ENCODE measurements at regions not wholly inside any gene's neighbourhood (a gene's known extent, or its start where the extent isn't known, plus 50 kb on each side); places are given as distances from the start of the nearest gene placed in this dataset.

DNA sequence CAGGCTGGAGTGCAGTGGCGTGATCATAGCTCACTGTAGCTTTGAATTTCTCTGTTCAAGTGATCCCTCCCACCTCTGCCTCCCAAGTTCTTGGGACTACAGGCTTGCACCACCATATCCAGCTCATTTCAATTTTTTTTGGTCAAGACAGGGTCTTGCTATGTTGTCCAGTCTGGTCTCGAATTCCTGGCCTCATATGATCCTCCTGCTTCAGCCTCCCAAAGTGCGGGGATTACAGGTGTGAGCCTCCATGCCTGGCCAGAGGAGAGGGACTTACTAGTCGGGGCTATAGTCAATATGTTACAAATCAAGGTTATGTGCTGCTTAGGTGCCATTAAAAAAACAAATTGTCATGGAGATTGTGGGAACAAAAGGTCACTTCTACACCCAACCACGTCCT lies 105.3 kb upstream of the GALNT17 start:
- H3K27me3 ChIP-seq (ENCODE audit: insufficient read depth, low read length), result no peaks in the 10 kb centered on the region
- no peak overlapping the region for H3K27ac Mint-ChIP-seq
- H3K36me3 ChIP-seq (ENCODE audit: insufficient read depth, low read length), result no peaks in the 10 kb centered on the region
- H3K4me1 ChIP-seq (ENCODE audit: insufficient read depth, low read length), result no peaks in the 10 kb centered on the region
- no peak overlapping the region for H3K4me3 Mint-ChIP-seq
- peaks cover 0 to 14% (median 2%) of the 10 kb centered on the region in 8 donors for H3K9me3 Mint-ChIP-seq
- DNase-seq, result no peak
- H3K4me3 ChIP-seq (ENCODE audit: low read length in 2 of 2), result no peak overlapping the region
- ChIA-PET CTCF (ENCODE audit: partially characterized antibody) (no interaction called here), POLR2A (ENCODE audit: partially characterized antibody) (no interaction called here)
- H3K27ac ChIP-seq (ENCODE audit: low read depth, low read length), result no peak overlapping the region
- H3K27me3 Mint-ChIP-seq, result no peaks in the 10 kb centered on the region
- intact Hi-C loops (cut with micrococcal nuclease), result no loop called here
- no peaks in the 10 kb centered on the region for H3K36me3 Mint-ChIP-seq
- H3K4me1 Mint-ChIP-seq, result no peaks in the 10 kb centered on the region
- peaks cover 0 to 3% of the 10 kb centered on the region in 2 donors for H3K9me3 ChIP-seq (ENCODE audit: control insufficient read depth in 1 of 2, low read length in 2 of 2)

GRCh38 chr7:71034243-71034642 lies 97.7 kb upstream of the GALNT17 start:
- no peaks in the 10 kb centered on the region for H3K4me1 Mint-ChIP-seq
- Histone ChIP-seq H3K4me3 (ENCODE audit: low read length in 2 of 2) (no peak overlapping the region), H3K4me1 (ENCODE audit: insufficient read depth, low read length) (no peaks in the 10 kb centered on the region), H3K9me3 (ENCODE audit: control insufficient read depth in 1 of 2, low read length in 2 of 2) (no peaks in the 10 kb centered on the region), H3K27ac (ENCODE audit: low read depth, low read length) (no peak overlapping the region), H3K27me3 (ENCODE audit: insufficient read depth, low read length) (no peaks in the 10 kb centered on the region), H3K36me3 (ENCODE audit: insufficient read depth, low read length) (no peaks in the 10 kb centered on the region)
- CTCF ChIA-PET (ENCODE audit: partially characterized antibody), result no interaction called here
- POLR2A ChIA-PET (ENCODE audit: partially characterized antibody), result no interaction called here
- no peaks in the 10 kb centered on the region for H3K27me3 Mint-ChIP-seq
- intact Hi-C loops (cut with micrococcal nuclease), result no loop called here
- no peaks in the 10 kb centered on the region for H3K36me3 Mint-ChIP-seq
- H3K9me3 Mint-ChIP-seq, result peaks cover 0 to 5% (median 3%) of the 10 kb centered on the region in 8 donors
- H3K27ac Mint-ChIP-seq, result no peak overlapping the region
- H3K4me3 Mint-ChIP-seq, result no peak overlapping the region
- DNase-seq, result no peak

DNA sequence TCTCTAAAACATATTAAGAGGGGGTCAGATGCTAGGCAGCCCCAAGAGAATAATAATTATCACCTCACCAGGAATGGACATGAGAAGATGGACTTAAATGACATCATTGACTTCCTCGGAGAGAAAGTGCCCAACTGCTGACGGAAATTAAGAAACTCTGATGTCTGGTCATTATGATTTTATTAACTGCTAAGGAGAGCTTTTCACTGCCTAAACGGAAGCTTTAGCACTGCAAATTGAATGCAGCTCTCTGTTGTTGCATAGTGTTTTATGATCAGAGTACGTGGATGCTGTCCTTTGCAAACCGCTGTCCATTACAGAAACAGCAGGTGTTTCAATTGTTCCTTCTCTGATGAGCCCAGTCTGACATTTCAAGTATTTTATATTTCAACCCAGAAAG lies 89.4 kb upstream of the GALNT17 start:
- Mint-ChIP-seq H3K4me1 (no peaks in the 10 kb centered on the region), H3K27me3 (no peaks in the 10 kb centered on the region), H3K4me3 (no peak overlapping the region), H3K9me3 (peaks cover 2 to 21% (median 8%) of the 10 kb centered on the region in 8 donors), H3K27ac (no peak overlapping the region), H3K36me3 (no peaks in the 10 kb centered on the region)
- Histone ChIP-seq H3K27me3 (ENCODE audit: insufficient read depth, low read length) (no peaks in the 10 kb centered on the region), H3K27ac (ENCODE audit: low read depth, low read length) (no peak overlapping the region), H3K4me3 (ENCODE audit: low read length in 2 of 2) (no peak overlapping the region), H3K4me1 (ENCODE audit: insufficient read depth, low read length) (no peaks in the 10 kb centered on the region), H3K9me3 (ENCODE audit: control insufficient read depth in 1 of 2, low read length in 2 of 2) (no peaks in the 10 kb centered on the region), H3K36me3 (ENCODE audit: insufficient read depth, low read length) (no peaks in the 10 kb centered on the region)
- POLR2A ChIA-PET (ENCODE audit: partially characterized antibody), result no interaction called here
- CTCF ChIA-PET (ENCODE audit: partially characterized antibody), result no interaction called here
- DNase-seq, result no peak
- intact Hi-C loops (cut with micrococcal nuclease), result no loop called here

DNA sequence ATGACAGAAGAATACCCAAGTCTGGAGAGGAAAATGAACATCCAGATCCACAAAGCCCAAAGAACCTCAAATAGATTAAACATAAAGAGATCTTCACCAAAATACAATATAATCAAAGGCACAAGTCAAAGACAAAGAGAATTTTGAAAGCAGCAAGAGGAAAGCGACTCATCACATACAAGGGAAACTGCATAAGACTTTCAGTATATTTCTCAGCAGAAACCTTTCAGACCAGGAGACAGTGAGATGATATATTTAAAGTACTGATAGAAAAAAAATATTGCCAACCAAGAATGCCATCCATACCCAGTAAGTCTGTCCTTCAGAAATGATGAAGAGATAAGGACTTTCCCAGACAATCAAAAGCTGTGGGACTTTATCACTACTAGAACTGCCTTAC lies 81.5 kb upstream of the GALNT17 start:
- Mint-ChIP-seq H3K9me3 (peaks cover 9 to 66% (median 31%) of the 10 kb centered on the region in 8 donors), H3K4me1 (no peaks in the 10 kb centered on the region), H3K4me3 (peak overlapping the region in 1 of 8 donors; percentile 62), H3K27ac (no peak overlapping the region), H3K36me3 (no peaks in the 10 kb centered on the region), H3K27me3 (no peaks in the 10 kb centered on the region)
- Histone ChIP-seq H3K27ac (ENCODE audit: low read depth, low read length) (no peak overlapping the region), H3K36me3 (ENCODE audit: insufficient read depth, low read length) (no peaks in the 10 kb centered on the region), H3K9me3 (ENCODE audit: control insufficient read depth in 1 of 2, low read length in 2 of 2) (peaks cover 0 to 4% of the 10 kb centered on the region in 2 donors), H3K27me3 (ENCODE audit: insufficient read depth, low read length) (no peaks in the 10 kb centered on the region), H3K4me3 (ENCODE audit: low read length in 2 of 2) (no peak overlapping the region), H3K4me1 (ENCODE audit: insufficient read depth, low read length) (no peaks in the 10 kb centered on the region)
- CTCF ChIA-PET (ENCODE audit: partially characterized antibody), result interaction anchor here (0.6 kb wide), 1 partner anchor 949 kb away, joined by 3 read pairs; no protein-coding TSS in a partner anchor
- DNase-seq, result no peak
- POLR2A ChIA-PET (ENCODE audit: partially characterized antibody), result no interaction called here
- intact Hi-C loops (cut with micrococcal nuclease), result no loop called here

DNA sequence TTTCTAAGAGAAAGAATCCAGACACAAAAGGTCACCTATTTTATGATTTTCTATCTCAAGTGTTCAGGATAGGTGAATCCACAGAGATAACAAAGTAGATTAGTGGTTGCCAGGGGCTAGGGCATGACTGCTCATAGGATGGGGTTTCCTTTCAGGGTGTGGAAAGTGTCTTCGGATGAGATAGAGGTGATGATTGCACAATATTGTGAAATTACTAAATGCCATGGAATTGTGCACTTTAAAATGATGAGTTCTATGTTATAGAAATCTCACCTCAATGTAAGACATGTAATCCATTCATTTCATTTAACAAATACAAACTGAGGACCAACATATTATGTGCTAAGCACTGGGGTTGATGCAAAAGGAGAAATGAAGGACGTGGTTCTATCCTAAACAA lies 76.4 kb upstream of the GALNT17 start:
- Mint-ChIP-seq H3K9me3 (peaks cover 4 to 39% (median 16%) of the 10 kb centered on the region in 8 donors), H3K27me3 (no peaks in the 10 kb centered on the region), H3K36me3 (no peaks in the 10 kb centered on the region), H3K27ac (no peak overlapping the region), H3K4me3 (no peak overlapping the region), H3K4me1 (no peaks in the 10 kb centered on the region)
- no peak overlapping the region for H3K4me3 ChIP-seq (ENCODE audit: low read length in 2 of 2)
- intact Hi-C loops (cut with micrococcal nuclease), result no loop called here
- no peaks in the 10 kb centered on the region for H3K36me3 ChIP-seq (ENCODE audit: insufficient read depth, low read length)
- no peak for DNase-seq
- no peaks in the 10 kb centered on the region for H3K27me3 ChIP-seq (ENCODE audit: insufficient read depth, low read length)
- H3K9me3 ChIP-seq (ENCODE audit: control insufficient read depth in 1 of 2, low read length in 2 of 2), result peaks cover 0 to 1% of the 10 kb centered on the region in 2 donors
- CTCF ChIA-PET (ENCODE audit: partially characterized antibody), result no interaction called here
- H3K27ac ChIP-seq (ENCODE audit: low read depth, low read length), result no peak overlapping the region
- POLR2A ChIA-PET (ENCODE audit: partially characterized antibody), result no interaction called here
- no peaks in the 10 kb centered on the region for H3K4me1 ChIP-seq (ENCODE audit: insufficient read depth, low read length)

GRCh38 chr7:71077743-71078476 lies 54.0 kb upstream of the GALNT17 start:
- no peaks in the 10 kb centered on the region for H3K36me3 Mint-ChIP-seq
- no peak for DNase-seq
- Histone ChIP-seq H3K4me3 (ENCODE audit: low read length in 2 of 2) (no peak overlapping the region), H3K9me3 (ENCODE audit: control insufficient read depth in 1 of 2, low read length in 2 of 2) (no peaks in the 10 kb centered on the region), H3K27me3 (ENCODE audit: insufficient read depth, low read length) (no peaks in the 10 kb centered on the region), H3K36me3 (ENCODE audit: insufficient read depth, low read length) (no peaks in the 10 kb centered on the region), H3K27ac (ENCODE audit: low read depth, low read length) (no peak overlapping the region), H3K4me1 (ENCODE audit: insufficient read depth, low read length) (no peaks in the 10 kb centered on the region)
- no peak overlapping the region for H3K27ac Mint-ChIP-seq
- H3K9me3 Mint-ChIP-seq, result peaks cover 0 to 43% (median 32%) of the 10 kb centered on the region in 8 donors
- POLR2A ChIA-PET (ENCODE audit: partially characterized antibody), result no interaction called here
- H3K4me1 Mint-ChIP-seq, result no peaks in the 10 kb centered on the region
- H3K4me3 Mint-ChIP-seq, result no peak overlapping the region
- H3K27me3 Mint-ChIP-seq, result no peaks in the 10 kb centered on the region
- CTCF ChIA-PET (ENCODE audit: partially characterized antibody), result no interaction called here
- intact Hi-C loops (cut with micrococcal nuclease), result no loop called here

Data from CD4-positive, alpha-beta memory T cell (primary cell).